SK-N-SH (cell line): ENCODE measurements at regions not wholly inside any gene's neighbourhood (a gene's known extent, or its start where the extent isn't known, plus 50 kb on each side); places are given as distances from the start of the nearest gene placed in this dataset.
"Not testable (repeated sequence)": the region's sequence is repeated elsewhere in the genome, so short reads cannot be mapped to it uniquely, and the experiment has no call there.

Source experiments
- CHD2 ChIP-seq: fragments of 150-350 bp; IDR thresholded peaks from 2 replicates; pipeline ENCODE4 v1.6.1; 2018; ENCODE audit warnings: low read length; ENCODE audit not compliant: partially characterized antibody
- CTCF ChIP-seq: fragments of 200-600 bp; sonication (generic); IDR thresholded peaks from 2 replicates; pipeline ENCODE4 v1.6.1; 2017; ENCODE audit warnings: antibody characterized with exemption, mild to moderate bottlenecking, moderate library complexity
- EZH2phosphoT487 ChIP-seq: fragments of 200-600 bp; sonication (generic); IDR thresholded peaks from 2 replicates; pipeline ENCODE4 v1.6.1; 2017; ENCODE audit warnings: low read depth, mixed run types, mild to moderate bottlenecking, antibody characterized with exemption, moderate library complexity, borderline replicate concordance
- GABPA ChIP-seq: IDR thresholded peaks from 2 replicates; pipeline ENCODE4 v1.4.0; 2012; ENCODE audit warnings: low read depth, mild to moderate bottlenecking
- JUND ChIP-seq: IDR thresholded peaks from 2 replicates; pipeline ENCODE4 v1.4.0; 2012
- MAX ChIP-seq: IDR thresholded peaks from 2 replicates; pipeline ENCODE4 v1.4.0; 2012; ENCODE audit warnings: low read depth
- MEF2A ChIP-seq: IDR thresholded peaks from 2 replicates; pipeline ENCODE4 v1.4.0; 2012; ENCODE audit warnings: low read depth, borderline replicate concordance
- POLR2AphosphoS5 ChIP-seq: IDR thresholded peaks from 2 replicates; pipeline ENCODE4 v1.6.1; 2012; ENCODE audit warnings: low read depth, low read length
- RAD21 ChIP-seq: IDR thresholded peaks from 2 replicates; pipeline ENCODE4 v1.6.1; 2012; ENCODE audit warnings: mild to moderate bottlenecking, low read length
- RCOR1 ChIP-seq: fragments of 150-350 bp; IDR thresholded peaks from 2 replicates; pipeline ENCODE4 v1.6.1; 2017; ENCODE audit warnings: antibody characterized with exemption, low read length
- SMC3 ChIP-seq: IDR thresholded peaks from 2 replicates; pipeline ENCODE4 v1.6.1; 2012; ENCODE audit warnings: low read depth, low read length, improper control_type of control experiment
- TEAD4 ChIP-seq: IDR thresholded peaks from 2 replicates; pipeline ENCODE4 v1.4.0; 2012; ENCODE audit warnings: mild to moderate bottlenecking, borderline replicate concordance; ENCODE audit not compliant: insufficient read depth
- USF2 ChIP-seq: fragments of 150-350 bp; IDR thresholded peaks from 2 replicates; pipeline ENCODE4 v1.6.1; 2017; ENCODE audit warnings: antibody characterized with exemption, low read length, low read depth, borderline replicate concordance
- YY1 ChIP-seq: IDR thresholded peaks from 2 replicates; pipeline ENCODE4 v1.4.0; 2012; ENCODE audit warnings: low read depth, mild to moderate bottlenecking

- TF ChIP-seq POLR2AphosphoS5, CTCF, RAD21, YY1, MAX, TEAD4, USF2, GABPA, SMC3, RCOR1, EZH2phosphoT487, MEF2A, CHD2, JUND: not testable (repeated sequence)
Observed at GRCh38 chr17:77533697-77534096, 392.9 kb downstream of the SEC14L1 start.
